ENCODE measurements at regions not wholly inside any gene's neighbourhood (a gene's known extent, or its start where the extent isn't known, plus 50 kb on each side); places are given as distances from the start of the nearest gene placed in this dataset.

DNA sequence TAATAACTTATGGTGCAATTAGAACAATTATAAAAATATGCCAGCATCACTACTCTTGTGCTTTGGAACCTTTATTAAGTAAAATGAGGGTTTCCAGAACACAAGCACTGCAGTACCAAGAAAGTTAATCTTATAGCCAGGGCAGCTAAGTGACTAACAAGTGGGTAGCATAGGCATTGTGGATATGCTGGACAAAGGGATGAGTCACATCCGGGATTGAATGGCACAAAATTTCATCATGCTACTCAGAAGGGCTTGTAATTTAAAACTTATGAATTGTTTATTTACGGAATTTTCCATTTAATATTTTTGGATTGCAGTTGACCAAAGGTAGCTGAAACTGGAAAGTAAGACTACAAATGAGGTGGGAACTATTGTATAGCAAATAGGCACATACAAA is 250.6 kb downstream of the C7orf25 start:
- no peaks in the 10 kb centered on the region for H3K9me3 ChIP-seq (ENCODE audit: low read depth, low read length)
- no peak overlapping the region for H3K4me3 ChIP-seq (ENCODE audit: insufficient read depth, low read length)
- TF ChIP-seq, protein P1, sequence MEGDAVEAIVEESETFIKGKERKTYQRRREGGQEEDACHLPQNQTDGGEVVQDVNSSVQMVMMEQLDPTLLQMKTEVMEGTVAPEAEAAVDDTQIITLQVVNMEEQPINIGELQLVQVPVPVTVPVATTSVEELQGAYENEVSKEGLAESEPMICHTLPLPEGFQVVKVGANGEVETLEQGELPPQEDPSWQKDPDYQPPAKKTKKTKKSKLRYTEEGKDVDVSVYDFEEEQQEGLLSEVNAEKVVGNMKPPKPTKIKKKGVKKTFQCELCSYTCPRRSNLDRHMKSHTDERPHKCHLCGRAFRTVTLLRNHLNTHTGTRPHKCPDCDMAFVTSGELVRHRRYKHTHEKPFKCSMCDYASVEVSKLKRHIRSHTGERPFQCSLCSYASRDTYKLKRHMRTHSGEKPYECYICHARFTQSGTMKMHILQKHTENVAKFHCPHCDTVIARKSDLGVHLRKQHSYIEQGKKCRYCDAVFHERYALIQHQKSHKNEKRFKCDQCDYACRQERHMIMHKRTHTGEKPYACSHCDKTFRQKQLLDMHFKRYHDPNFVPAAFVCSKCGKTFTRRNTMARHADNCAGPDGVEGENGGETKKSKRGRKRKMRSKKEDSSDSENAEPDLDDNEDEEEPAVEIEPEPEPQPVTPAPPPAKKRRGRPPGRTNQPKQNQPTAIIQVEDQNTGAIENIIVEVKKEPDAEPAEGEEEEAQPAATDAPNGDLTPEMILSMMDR (IDR thresholded peaks at IDR 0.05; ENCODE audit: extremely low read depth, low read depth, low read length): no peak

DNA sequence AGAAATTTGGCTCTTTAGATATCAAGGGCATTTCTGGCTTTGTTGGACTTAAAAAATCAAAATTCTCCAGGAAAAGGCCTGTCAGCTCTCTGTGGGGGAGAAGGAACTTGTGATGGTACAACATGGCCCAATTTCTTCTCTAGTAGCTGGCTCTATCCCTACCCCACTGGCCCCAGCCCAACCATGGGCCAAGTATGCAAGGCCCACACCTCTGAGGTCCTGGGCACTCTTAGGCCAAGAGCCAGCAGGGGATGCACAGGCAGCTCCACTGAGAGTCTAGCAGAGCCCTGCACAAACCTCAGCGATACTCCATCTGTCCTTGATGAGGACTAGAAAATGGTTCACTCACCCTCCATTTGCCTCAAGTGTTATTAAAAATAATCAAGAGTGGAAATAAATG is 261.2 kb downstream of the C7orf25 start:
- no peak overlapping the region for H3K4me2 ChIP-seq (ENCODE audit: insufficient read depth, low read length)
- no peaks in the 10 kb centered on the region for H3K9me3 ChIP-seq (ENCODE audit: low read depth, low read length)
- H3K27me3 ChIP-seq (ENCODE audit: insufficient read depth, low read length): peaks cover 2% of the 10 kb centered on the region
- no peak for DNase-seq (ENCODE audit: insufficient read length, low spot score, missing footprints)
- no peak overlapping the region for H3K27ac ChIP-seq (ENCODE audit: low read depth, low read length)
- no peaks in the 10 kb centered on the region for H4K20me1 ChIP-seq (ENCODE audit: insufficient read depth, low read length)
- H3K4me1 ChIP-seq (ENCODE audit: insufficient read depth, low read length): no peaks in the 10 kb centered on the region
- H3K4me3 ChIP-seq (ENCODE audit: insufficient read depth, low read length): no peak overlapping the region
- no peaks in the 10 kb centered on the region for H3K36me3 ChIP-seq (ENCODE audit: insufficient read depth, low read length)
- TF ChIP-seq, protein P1 (IDR thresholded peaks at IDR 0.05; ENCODE audit: extremely low read depth, low read depth, low read length): no peak
- H3K79me2 ChIP-seq (ENCODE audit: insufficient read depth, low read length): no peaks in the 10 kb centered on the region
- no peak overlapping the region for H2AFZ ChIP-seq (ENCODE audit: low read length)

More for the DNA sequence above, 250.6 kb downstream of the C7orf25 start:
- H2AFZ ChIP-seq (ENCODE audit: low read length): no peak overlapping the region
- no peak overlapping the region for H3K4me2 ChIP-seq (ENCODE audit: insufficient read depth, low read length)
- H3K36me3 ChIP-seq (ENCODE audit: insufficient read depth, low read length): no peaks in the 10 kb centered on the region
- H4K20me1 ChIP-seq (ENCODE audit: insufficient read depth, low read length): no peaks in the 10 kb centered on the region
- H3K4me1 ChIP-seq (ENCODE audit: insufficient read depth, low read length): no peaks in the 10 kb centered on the region
- DNase-seq (ENCODE audit: insufficient read length, low spot score, missing footprints): peak; percentile 8
- no peaks in the 10 kb centered on the region for H3K27me3 ChIP-seq (ENCODE audit: insufficient read depth, low read length)
- no peak overlapping the region for H3K27ac ChIP-seq (ENCODE audit: low read depth, low read length)
- H3K79me2 ChIP-seq (ENCODE audit: insufficient read depth, low read length): no peaks in the 10 kb centered on the region

DNA sequence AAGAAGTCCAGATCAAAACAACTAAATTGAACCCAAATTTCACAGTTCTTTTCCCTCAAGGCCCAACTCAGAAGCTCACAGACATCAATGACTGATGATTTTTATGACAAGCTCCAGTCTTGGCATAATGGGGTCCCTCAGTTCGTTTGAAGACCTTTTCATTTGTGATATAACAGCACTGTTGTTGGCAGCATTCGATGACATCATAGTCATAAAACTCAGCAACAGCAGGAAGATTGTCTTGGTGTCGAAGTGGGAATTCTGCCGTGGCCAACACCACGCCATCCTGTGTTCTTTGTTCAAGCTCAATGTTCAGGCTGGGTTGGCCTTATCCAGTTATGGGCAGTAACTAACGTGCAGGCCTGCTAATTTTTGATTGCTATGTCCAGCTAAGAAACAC is 261.7 kb downstream of the C7orf25 start:
- no peaks in the 10 kb centered on the region for H4K20me1 ChIP-seq (ENCODE audit: insufficient read depth, low read length)
- TF ChIP-seq, protein P1 (IDR thresholded peaks at IDR 0.05; ENCODE audit: extremely low read depth, low read depth, low read length): no peak
- no peaks in the 10 kb centered on the region for H3K36me3 ChIP-seq (ENCODE audit: insufficient read depth, low read length)
- no peak overlapping the region for H2AFZ ChIP-seq (ENCODE audit: low read length)
- no peak overlapping the region for H3K4me3 ChIP-seq (ENCODE audit: insufficient read depth, low read length)
- no peaks in the 10 kb centered on the region for H3K79me2 ChIP-seq (ENCODE audit: insufficient read depth, low read length)
- DNase-seq (ENCODE audit: insufficient read length, low spot score, missing footprints): no peak
- peaks cover 3% of the 10 kb centered on the region for H3K27me3 ChIP-seq (ENCODE audit: insufficient read depth, low read length)
- H3K27ac ChIP-seq (ENCODE audit: low read depth, low read length): no peak overlapping the region
- H3K9me3 ChIP-seq (ENCODE audit: low read depth, low read length): no peaks in the 10 kb centered on the region
- H3K4me2 ChIP-seq (ENCODE audit: insufficient read depth, low read length): no peak overlapping the region
- no peaks in the 10 kb centered on the region for H3K4me1 ChIP-seq (ENCODE audit: insufficient read depth, low read length)

DNA sequence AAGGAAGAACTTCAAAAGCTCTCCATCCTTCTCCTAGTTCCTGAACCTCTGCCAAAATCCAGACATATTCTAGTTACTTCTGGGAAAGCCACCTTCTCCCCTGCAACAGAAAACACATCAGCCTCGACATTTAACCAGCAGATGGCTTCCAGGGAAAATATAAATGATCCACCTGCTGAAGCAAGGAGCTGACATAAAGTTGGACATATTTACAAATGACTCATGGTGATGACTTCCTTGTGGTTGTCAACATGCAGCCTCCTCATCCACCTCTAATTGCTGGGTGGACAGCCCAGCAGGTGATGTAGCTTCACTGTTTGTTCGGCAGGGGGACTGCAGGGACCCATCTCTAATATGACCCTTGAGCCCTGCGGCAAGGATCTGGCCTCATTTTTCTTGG is 266.0 kb downstream of the C7orf25 start:
- Histone ChIP-seq H4K20me1 (ENCODE audit: insufficient read depth, low read length) (no peaks in the 10 kb centered on the region), H3K36me3 (ENCODE audit: insufficient read depth, low read length) (no peaks in the 10 kb centered on the region), H3K4me1 (ENCODE audit: insufficient read depth, low read length) (no peaks in the 10 kb centered on the region), H3K9me3 (ENCODE audit: low read depth, low read length) (no peaks in the 10 kb centered on the region), H3K27me3 (ENCODE audit: insufficient read depth, low read length) (peaks cover 3% of the 10 kb centered on the region), H3K27ac (ENCODE audit: low read depth, low read length) (no peak overlapping the region), H3K4me3 (ENCODE audit: insufficient read depth, low read length) (no peak overlapping the region), H2AFZ (ENCODE audit: low read length) (no peak overlapping the region), H3K4me2 (ENCODE audit: insufficient read depth, low read length) (no peak overlapping the region), H3K79me2 (ENCODE audit: insufficient read depth, low read length) (no peaks in the 10 kb centered on the region)
- no peak for DNase-seq (ENCODE audit: insufficient read length, low spot score, missing footprints)
- TF ChIP-seq, protein P1 (IDR thresholded peaks at IDR 0.05; ENCODE audit: extremely low read depth, low read depth, low read length): no peak
